Activated CD8-positive, alpha-beta T cell treated with anti-CD3 and anti-CD28 coated beads for 36 hours (primary cell): ENCODE measurements at regions not wholly inside any gene's neighbourhood (a gene's known extent, or its start where the extent isn't known, plus 50 kb on each side); places are given as distances from the start of the nearest gene placed in this dataset.

Experiments used
- ATAC-seq: fragments of 200-7000 bp; cut with Tn5 transposase; one replicate; pipeline ENCODE4 v1.10.0; 2021; ENCODE audit warnings: mild to moderate bottlenecking, moderate library complexity
- CTCF ChIA-PET: fragments of 350-600 bp; sonication (Branson Sonifier 250); formaldehyde crosslinking; loops from one replicate; lab custom pipeline; 2021; ENCODE audit warnings: antibody characterized with exemption; lab: Charles Lee
- POLR2A ChIA-PET: fragments of 350-600 bp; sonication (Branson Sonifier 250); formaldehyde crosslinking; loops from one replicate; lab custom pipeline; 2021; ENCODE audit warnings: antibody characterized with exemption; lab: Charles Lee
- DNase-seq: peaks from one replicate; pipeline ENCODE4 v3.0.0-alpha.2; 2020
- H3K27ac Mint-ChIP-seq: one replicate; pipeline ENCODE4 v1.8.0; 2021; ENCODE audit warnings: mild to moderate bottlenecking, mixed read lengths
- H3K27me3 Mint-ChIP-seq: one replicate; pipeline ENCODE4 v1.8.0; 2021; ENCODE audit warnings: mixed read lengths
- H3K36me3 Mint-ChIP-seq: one replicate; pipeline ENCODE4 v1.8.0; 2021; ENCODE audit warnings: low read depth, mixed read lengths
- H3K4me1 Mint-ChIP-seq: one replicate; pipeline ENCODE4 v1.8.0; 2021; ENCODE audit warnings: low read depth, mixed read lengths
- H3K4me3 Mint-ChIP-seq: one replicate; pipeline ENCODE4 v1.8.0; 2021; ENCODE audit warnings: mild to moderate bottlenecking, moderate library complexity, mixed read lengths
- H3K9me3 Mint-ChIP-seq: one replicate; pipeline ENCODE4 v1.8.0; 2021; ENCODE audit warnings: mixed read lengths
- CTCF ChIP-seq: fragments of 200-600 bp; IDR thresholded peaks from one replicate; pipeline ENCODE4 v1.8.0; 2022; ENCODE audit warnings: antibody characterized with exemption, mild to moderate bottlenecking
- intact Hi-C: fragments of 100-400 bp; cut with micrococcal nuclease; formaldehyde crosslinking; loops from one replicate; pipeline ENCODE4 v1.10.0; 2022

- ChIA-PET CTCF (no interaction called here), POLR2A (no interaction called here)
- ATAC-seq (no peak), DNase-seq (no peak)
- H3K27ac Mint-ChIP-seq: no peak overlapping the region
- H3K27me3 Mint-ChIP-seq: no peaks in the 10 kb centered on the region
- peaks cover 2% of the 10 kb centered on the region for H3K4me1 Mint-ChIP-seq
- TF ChIP-seq CTCF: no peak
- no peaks in the 10 kb centered on the region for H3K9me3 Mint-ChIP-seq
- no peaks in the 10 kb centered on the region for H3K36me3 Mint-ChIP-seq
- no peak overlapping the region for H3K4me3 Mint-ChIP-seq
- intact Hi-C loops: no loop called here
Observed at GRCh38 chr7:47711776-47712175, 129.9 kb upstream of the TNS3 start.

GRCh38 chr7:47710201-47710935 lies 128.5 kb upstream of the TNS3 start:
- DNase-seq (no peak), ATAC-seq (no peak)
- POLR2A ChIA-PET: no interaction called here
- H3K4me1 Mint-ChIP-seq: peaks cover 1% of the 10 kb centered on the region
- H3K9me3 Mint-ChIP-seq: no peaks in the 10 kb centered on the region
- no peak overlapping the region for H3K4me3 Mint-ChIP-seq
- CTCF ChIA-PET: no interaction called here
- no peaks in the 10 kb centered on the region for H3K36me3 Mint-ChIP-seq
- no peak overlapping the region for H3K27ac Mint-ChIP-seq
- no peak for TF ChIP-seq CTCF
- no peaks in the 10 kb centered on the region for H3K27me3 Mint-ChIP-seq
- intact Hi-C loops: no loop called here

GRCh38 chr7:47709451-47709850 lies 127.5 kb upstream of the TNS3 start:
- Mint-ChIP-seq H3K27ac (no peak overlapping the region), H3K9me3 (no peaks in the 10 kb centered on the region), H3K4me1 (no peaks in the 10 kb centered on the region), H3K36me3 (no peaks in the 10 kb centered on the region), H3K27me3 (peaks cover 3% of the 10 kb centered on the region), H3K4me3 (no peak overlapping the region)
- ATAC-seq (no peak), DNase-seq (no peak)
- POLR2A ChIA-PET: no interaction called here
- CTCF ChIA-PET: no interaction called here
- TF ChIP-seq CTCF: no peak
- intact Hi-C loops: no loop called here

GRCh38 chr7:47709051-47709450 lies 127.1 kb upstream of the TNS3 start:
- no peaks in the 10 kb centered on the region for H3K36me3 Mint-ChIP-seq
- CTCF ChIA-PET: no interaction called here
- intact Hi-C loops: no loop called here
- H3K4me3 Mint-ChIP-seq: no peak overlapping the region
- H3K9me3 Mint-ChIP-seq: no peaks in the 10 kb centered on the region
- ATAC-seq (no peak), DNase-seq (no peak)
- no peak overlapping the region for H3K27ac Mint-ChIP-seq
- peaks cover 3% of the 10 kb centered on the region for H3K27me3 Mint-ChIP-seq
- no peak for TF ChIP-seq CTCF
- no peaks in the 10 kb centered on the region for H3K4me1 Mint-ChIP-seq
- POLR2A ChIA-PET: no interaction called here

- POLR2A ChIA-PET: no interaction called here
- Mint-ChIP-seq H3K4me1 (no peaks in the 10 kb centered on the region), H3K27ac (no peak overlapping the region), H3K9me3 (no peaks in the 10 kb centered on the region), H3K36me3 (no peaks in the 10 kb centered on the region), H3K4me3 (no peak overlapping the region), H3K27me3 (peaks cover 3% of the 10 kb centered on the region)
- ATAC-seq (no peak), DNase-seq (no peak)
- intact Hi-C loops: no loop called here
- CTCF ChIA-PET: no interaction called here
- TF ChIP-seq CTCF: no peak
Observed at GRCh38 chr7:47707583-47707982, 125.7 kb upstream of the TNS3 start.
